ENCODE measurements at regions not wholly inside any gene's neighbourhood (a gene's known extent, or its start where the extent isn't known, plus 50 kb on each side); places are given as distances from the start of the nearest gene placed in this dataset.

DNA sequence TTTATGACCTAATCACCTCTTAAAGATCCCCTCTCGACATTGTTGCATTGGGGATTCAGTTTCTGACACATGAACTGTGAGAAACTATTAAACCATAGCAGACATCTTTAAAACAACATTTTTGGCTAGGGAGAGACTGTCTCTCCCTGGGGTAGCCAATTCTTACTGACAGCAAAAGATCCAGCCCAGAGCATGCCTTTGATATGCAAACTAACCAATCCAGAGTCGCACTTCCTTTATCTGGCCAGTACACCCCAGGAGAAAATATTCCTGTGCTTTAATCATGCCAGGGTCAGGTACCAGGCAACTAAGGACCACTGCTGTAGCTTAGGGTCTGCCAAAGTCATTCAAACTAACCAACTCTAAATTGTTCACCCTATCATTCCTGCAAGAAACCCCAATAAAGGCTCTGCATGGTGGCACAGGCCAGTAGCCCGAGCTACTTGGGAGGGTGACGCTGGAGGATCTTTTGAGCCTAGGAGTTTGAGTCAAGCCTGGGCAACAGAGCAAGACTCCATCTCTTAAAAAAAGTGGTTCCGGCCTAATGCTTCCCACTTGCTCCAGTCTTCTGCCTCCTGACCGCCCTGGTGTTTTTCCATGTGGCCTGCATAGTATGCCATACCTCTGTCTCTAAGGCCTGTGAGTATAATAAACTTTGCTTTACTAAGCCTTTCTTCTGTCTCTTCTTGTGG, 62.3 kb upstream of the DAPK1 start:
- Histone ChIP-seq H3K4me2 (ENCODE audit: low read length) (no peak overlapping the region), H3K27me3 (ENCODE audit: control insufficient read depth, insufficient read depth, low read length) (no peaks in the 10 kb centered on the region), H3K9me3 (replicated peaks; ENCODE audit: low read length) (no peaks in the 10 kb centered on the region), H3K9ac (ENCODE audit: low read depth, low read length) (no peak overlapping the region), H3K4me3 (ENCODE audit: low read length) (no peak overlapping the region), H3K36me3 (ENCODE audit: insufficient read depth, low read length) (no peaks in the 10 kb centered on the region), H3K4me1 (ENCODE audit: control insufficient read depth, insufficient read depth, low read length) (peaks cover 3% of the 10 kb centered on the region)

DNA sequence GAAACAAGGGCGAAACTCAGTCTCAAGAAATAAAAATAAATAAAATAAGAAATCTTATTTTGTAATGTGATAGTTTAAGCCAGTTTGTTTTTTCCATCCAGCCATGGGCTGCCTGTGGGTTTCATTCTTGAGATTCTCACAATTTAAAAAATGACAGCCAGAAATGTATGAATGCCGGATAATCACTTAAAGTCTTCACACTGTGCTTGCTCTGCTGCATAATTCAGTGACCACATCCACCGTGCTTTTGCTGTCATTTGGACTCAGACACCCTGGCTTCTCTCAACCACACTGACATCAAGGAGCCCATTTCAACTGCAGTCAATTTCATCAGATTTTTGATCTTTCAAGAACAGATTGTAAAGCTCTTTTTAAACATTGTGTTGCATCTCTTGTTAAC, 61.0 kb upstream of the DAPK1 start:
- H3K4me3 ChIP-seq (ENCODE audit: low read length), result no peak overlapping the region
- no peak overlapping the region for H3K4me2 ChIP-seq (ENCODE audit: low read length)
- H3K36me3 ChIP-seq (ENCODE audit: insufficient read depth, low read length), result no peaks in the 10 kb centered on the region
- no peaks in the 10 kb centered on the region for H3K9me3 ChIP-seq (replicated peaks; ENCODE audit: low read length)
- no peaks in the 10 kb centered on the region for H3K27me3 ChIP-seq (ENCODE audit: control insufficient read depth, insufficient read depth, low read length)
- H3K9ac ChIP-seq (ENCODE audit: low read depth, low read length), result no peak overlapping the region
- peaks cover 7% of the 10 kb centered on the region for H3K4me1 ChIP-seq (ENCODE audit: control insufficient read depth, insufficient read depth, low read length)

DNA sequence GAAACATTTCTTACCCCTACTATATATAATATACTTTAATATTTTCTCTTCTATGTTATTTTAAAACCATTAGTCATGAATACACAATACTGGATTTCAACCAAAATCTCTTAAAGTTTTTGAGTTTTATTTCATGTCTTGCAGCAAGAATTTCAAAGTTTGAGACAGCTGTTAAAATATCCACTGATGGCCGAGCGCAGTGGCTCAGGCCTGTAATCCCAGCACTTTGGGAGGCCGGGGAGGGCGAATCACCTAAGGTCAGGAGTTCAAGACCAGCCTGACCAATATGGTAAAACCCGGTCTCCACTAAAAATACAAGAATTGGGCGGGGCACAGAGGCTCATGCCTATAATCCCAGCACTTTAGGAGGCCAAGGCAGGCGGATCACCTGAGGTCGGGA, 59.7 kb upstream of the DAPK1 start:
- H3K9me3 ChIP-seq (replicated peaks; ENCODE audit: low read length), result no peaks in the 10 kb centered on the region
- H3K4me3 ChIP-seq (ENCODE audit: low read length), result no peak overlapping the region
- no peaks in the 10 kb centered on the region for H3K27me3 ChIP-seq (ENCODE audit: control insufficient read depth, insufficient read depth, low read length)
- peaks cover 7% of the 10 kb centered on the region for H3K4me1 ChIP-seq (ENCODE audit: control insufficient read depth, insufficient read depth, low read length)
- H3K9ac ChIP-seq (ENCODE audit: low read depth, low read length), result no peak overlapping the region
- H3K4me2 ChIP-seq (ENCODE audit: low read length), result no peak overlapping the region
- H3K36me3 ChIP-seq (ENCODE audit: insufficient read depth, low read length), result no peaks in the 10 kb centered on the region

DNA sequence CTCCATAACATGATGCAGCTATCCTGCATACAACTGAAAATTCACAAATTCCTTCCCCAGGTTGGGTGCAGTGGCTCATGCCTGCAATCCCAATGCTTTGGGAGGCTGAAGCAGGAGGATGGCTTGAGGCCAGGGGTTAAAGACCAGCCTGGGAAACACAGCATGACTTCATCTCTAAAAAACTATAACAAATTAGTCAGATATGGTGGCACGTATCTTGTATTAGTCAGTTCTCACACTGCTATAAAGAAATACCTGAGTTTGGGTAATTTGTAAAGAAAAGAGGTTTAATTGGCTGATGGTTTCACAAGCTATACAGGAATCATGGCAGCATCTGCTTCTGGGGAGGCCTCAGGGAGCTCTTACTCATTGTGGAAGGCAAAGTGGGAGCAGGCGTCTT, 56.4 kb upstream of the DAPK1 start:
- peaks cover 7% of the 10 kb centered on the region for H3K4me1 ChIP-seq (ENCODE audit: control insufficient read depth, insufficient read depth, low read length)
- H3K9me3 ChIP-seq (replicated peaks; ENCODE audit: low read length), result no peaks in the 10 kb centered on the region
- H3K4me3 ChIP-seq (ENCODE audit: low read length), result no peak overlapping the region
- no peak overlapping the region for H3K9ac ChIP-seq (ENCODE audit: low read depth, low read length)
- H3K27me3 ChIP-seq (ENCODE audit: control insufficient read depth, insufficient read depth, low read length), result no peaks in the 10 kb centered on the region
- no peaks in the 10 kb centered on the region for H3K36me3 ChIP-seq (ENCODE audit: insufficient read depth, low read length)
- H3K4me2 ChIP-seq (ENCODE audit: low read length), result no peak overlapping the region

DNA sequence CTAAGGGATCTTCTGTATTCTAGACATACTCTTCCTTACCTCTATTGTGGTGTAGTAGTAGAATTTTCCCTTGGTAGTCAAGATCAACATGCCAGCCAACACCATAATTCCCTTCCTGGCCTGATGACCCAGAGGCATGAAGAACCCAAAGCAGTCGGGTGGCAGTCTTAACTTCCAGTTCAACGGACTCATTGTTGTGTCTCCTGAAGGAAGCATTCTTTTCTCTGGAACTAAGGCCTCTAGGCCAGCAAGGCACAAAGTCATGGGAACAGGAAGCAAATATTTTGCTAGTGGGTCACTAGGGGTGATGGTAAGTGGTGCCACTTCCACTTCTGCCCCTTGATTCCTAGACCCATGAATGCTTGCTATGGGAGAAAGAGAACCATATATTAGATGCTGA, 55.2 kb upstream of the DAPK1 start:
- no peak overlapping the region for H3K9ac ChIP-seq (ENCODE audit: low read depth, low read length)
- H3K9me3 ChIP-seq (replicated peaks; ENCODE audit: low read length), result no peaks in the 10 kb centered on the region
- no peaks in the 10 kb centered on the region for H3K36me3 ChIP-seq (ENCODE audit: insufficient read depth, low read length)
- no peak overlapping the region for H3K4me2 ChIP-seq (ENCODE audit: low read length)
- H3K27me3 ChIP-seq (ENCODE audit: control insufficient read depth, insufficient read depth, low read length), result no peaks in the 10 kb centered on the region
- no peak overlapping the region for H3K4me3 ChIP-seq (ENCODE audit: low read length)
- H3K4me1 ChIP-seq (ENCODE audit: control insufficient read depth, insufficient read depth, low read length), result peaks cover 7% of the 10 kb centered on the region

DNA sequence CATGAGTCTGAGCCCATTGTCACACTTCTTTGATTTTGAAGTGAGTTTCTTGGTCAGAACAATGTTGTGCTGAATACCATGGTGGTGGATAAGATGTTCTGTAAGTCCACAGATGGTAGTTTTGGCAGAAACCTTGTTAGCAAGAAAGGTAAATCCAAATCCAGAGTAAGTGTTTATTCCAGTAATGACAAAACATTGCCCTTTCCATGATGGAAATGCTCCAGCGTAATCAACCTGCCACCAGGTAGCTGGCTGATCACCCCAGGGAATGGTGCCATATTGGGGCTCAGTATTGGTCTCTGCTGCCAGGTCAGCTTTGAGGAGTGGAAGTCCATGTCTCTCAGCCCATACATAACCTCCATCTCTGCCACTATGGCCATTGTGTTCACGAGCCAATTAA, 54.7 kb upstream of the DAPK1 start:
- Histone ChIP-seq H3K9me3 (replicated peaks; ENCODE audit: low read length) (no peaks in the 10 kb centered on the region), H3K36me3 (ENCODE audit: insufficient read depth, low read length) (no peaks in the 10 kb centered on the region), H3K4me1 (ENCODE audit: control insufficient read depth, insufficient read depth, low read length) (peaks cover 5% of the 10 kb centered on the region), H3K9ac (ENCODE audit: low read depth, low read length) (no peak overlapping the region), H3K27me3 (ENCODE audit: control insufficient read depth, insufficient read depth, low read length) (no peaks in the 10 kb centered on the region), H3K4me2 (ENCODE audit: low read length) (no peak overlapping the region), H3K4me3 (ENCODE audit: low read length) (no peak overlapping the region)

DNA sequence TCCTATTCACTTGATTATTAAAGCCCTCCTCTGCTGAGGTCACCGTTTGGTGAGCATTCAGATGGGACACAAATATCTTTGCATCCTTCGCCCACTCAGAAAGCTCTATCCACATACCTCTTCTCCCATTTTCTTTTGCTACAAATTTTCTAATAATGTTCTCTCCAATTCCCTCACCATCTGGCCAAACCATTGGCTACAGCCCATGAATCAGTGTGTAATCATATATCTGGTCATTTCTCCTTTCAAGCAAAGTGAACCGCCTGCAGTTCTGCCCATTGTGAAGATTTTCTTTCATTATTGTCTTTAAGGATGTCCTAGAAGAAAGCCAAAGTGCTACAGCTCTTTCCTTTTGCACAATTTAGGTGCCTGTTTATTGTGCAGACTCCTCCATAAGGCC, 54.2 kb upstream of the DAPK1 start:
- H3K9ac ChIP-seq (ENCODE audit: low read depth, low read length), result no peak overlapping the region
- H3K9me3 ChIP-seq (replicated peaks; ENCODE audit: low read length), result no peaks in the 10 kb centered on the region
- no peaks in the 10 kb centered on the region for H3K36me3 ChIP-seq (ENCODE audit: insufficient read depth, low read length)
- H3K4me3 ChIP-seq (ENCODE audit: low read length), result no peak overlapping the region
- no peak overlapping the region for H3K4me2 ChIP-seq (ENCODE audit: low read length)
- H3K27me3 ChIP-seq (ENCODE audit: control insufficient read depth, insufficient read depth, low read length), result no peaks in the 10 kb centered on the region
- peaks cover 5% of the 10 kb centered on the region for H3K4me1 ChIP-seq (ENCODE audit: control insufficient read depth, insufficient read depth, low read length)

DNA sequence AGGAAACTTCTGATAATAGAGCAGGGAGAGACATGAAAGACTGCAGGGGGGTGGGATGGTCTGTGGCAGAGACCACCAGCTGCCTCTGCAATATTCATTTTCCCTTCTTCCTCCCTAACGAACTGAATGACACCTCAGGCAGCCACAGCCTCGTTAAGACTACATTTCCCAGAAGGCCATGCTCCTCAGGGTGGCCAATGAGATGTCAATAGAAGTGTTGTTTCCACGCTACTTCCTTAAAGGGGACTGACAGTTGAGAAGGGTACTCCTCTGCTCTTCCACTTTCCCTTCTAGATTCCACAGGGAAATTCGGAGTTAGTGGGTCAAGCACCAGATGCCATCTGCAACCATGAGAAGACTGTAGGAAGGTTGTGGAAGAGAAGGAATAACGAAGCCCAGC, 52.0 kb upstream of the DAPK1 start:
- Histone ChIP-seq H3K4me3 (ENCODE audit: low read length) (no peak overlapping the region), H3K4me2 (ENCODE audit: low read length) (peak overlapping the region; percentile 51), H3K9me3 (replicated peaks; ENCODE audit: low read length) (no peaks in the 10 kb centered on the region), H3K36me3 (ENCODE audit: insufficient read depth, low read length) (no peaks in the 10 kb centered on the region), H3K4me1 (ENCODE audit: control insufficient read depth, insufficient read depth, low read length) (peaks cover 5% of the 10 kb centered on the region), H3K9ac (ENCODE audit: low read depth, low read length) (no peak overlapping the region), H3K27me3 (ENCODE audit: control insufficient read depth, insufficient read depth, low read length) (no peaks in the 10 kb centered on the region)

DNA sequence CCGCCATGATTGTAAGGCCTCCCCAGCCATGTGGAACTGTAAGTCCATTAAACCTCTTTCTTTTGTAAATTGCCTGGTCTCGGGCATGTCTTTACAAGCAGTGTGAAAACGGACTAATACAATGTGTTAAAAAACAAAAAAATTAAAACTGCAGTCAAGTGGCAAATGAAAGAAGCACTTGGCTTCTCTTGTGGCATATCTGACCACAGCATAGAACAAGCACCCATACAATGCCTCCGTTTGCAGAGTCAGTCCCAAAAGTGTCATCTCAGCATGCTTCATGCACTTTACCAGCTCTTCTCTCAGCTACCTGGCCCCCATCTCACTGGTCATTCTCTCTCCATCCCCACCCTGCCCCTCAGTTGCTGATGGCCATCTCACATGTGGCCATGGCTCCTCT, 51.1 kb upstream of the DAPK1 start:
- Histone ChIP-seq H3K4me1 (ENCODE audit: control insufficient read depth, insufficient read depth, low read length) (peaks cover 2% of the 10 kb centered on the region), H3K4me2 (ENCODE audit: low read length) (no peak overlapping the region), H3K27me3 (ENCODE audit: control insufficient read depth, insufficient read depth, low read length) (no peaks in the 10 kb centered on the region), H3K9me3 (replicated peaks; ENCODE audit: low read length) (no peaks in the 10 kb centered on the region), H3K4me3 (ENCODE audit: low read length) (no peak overlapping the region), H3K9ac (ENCODE audit: low read depth, low read length) (no peak overlapping the region), H3K36me3 (ENCODE audit: insufficient read depth, low read length) (no peaks in the 10 kb centered on the region)

DNA sequence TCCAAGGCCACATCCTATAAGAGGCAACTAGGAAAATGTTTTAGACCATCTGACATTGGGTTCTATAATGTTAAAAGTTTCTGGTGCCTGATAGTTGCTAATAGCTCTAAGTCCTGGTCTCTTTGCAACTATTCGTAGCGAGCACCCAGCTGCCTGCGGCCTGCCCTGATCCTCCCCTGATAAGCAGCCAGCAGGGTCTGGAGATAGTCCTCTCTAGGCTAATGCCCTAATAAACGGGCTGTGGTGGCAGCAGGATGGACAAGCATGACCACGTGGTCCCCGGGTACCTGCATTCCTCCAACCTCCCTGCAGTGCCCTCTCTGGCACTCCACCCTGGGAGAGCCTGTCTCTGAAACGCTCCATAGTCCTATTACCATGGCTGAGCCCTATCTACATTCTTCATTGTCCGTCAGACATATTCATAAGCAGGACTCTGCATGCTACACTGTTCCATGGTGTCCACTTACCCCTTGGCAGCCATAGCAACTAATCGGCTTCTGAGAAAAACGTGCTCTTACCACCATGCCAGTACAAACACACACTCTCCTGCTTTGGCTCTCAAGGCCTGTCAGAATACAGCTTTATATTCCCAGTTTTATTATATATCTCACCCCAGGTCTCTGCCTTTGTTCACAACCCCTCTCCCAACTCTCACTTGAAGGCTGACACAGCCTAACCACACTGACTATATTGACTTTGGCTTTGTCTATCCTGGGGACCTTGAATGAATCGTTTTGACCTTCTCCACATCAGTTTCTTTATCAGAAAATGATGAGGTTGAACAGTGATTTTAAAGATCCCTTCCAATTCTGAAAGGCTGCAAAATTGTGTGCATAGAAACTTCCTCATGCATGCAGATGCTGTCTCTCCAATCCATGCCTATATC, 49.9 kb upstream of the DAPK1 start:
- Histone ChIP-seq H3K4me3 (ENCODE audit: low read length) (no peak overlapping the region), H3K9ac (ENCODE audit: low read depth, low read length) (no peak overlapping the region), H3K9me3 (replicated peaks; ENCODE audit: low read length) (no peaks in the 10 kb centered on the region), H3K4me1 (ENCODE audit: control insufficient read depth, insufficient read depth, low read length) (no peaks in the 10 kb centered on the region), H3K27me3 (ENCODE audit: control insufficient read depth, insufficient read depth, low read length) (no peaks in the 10 kb centered on the region), H3K4me2 (ENCODE audit: low read length) (no peak overlapping the region), H3K36me3 (ENCODE audit: insufficient read depth, low read length) (no peaks in the 10 kb centered on the region)

Measured in skeletal muscle satellite cell (primary cell).